Ishikawa (cell line): ENCODE measurements at regions not wholly inside any gene's neighbourhood (a gene's known extent, or its start where the extent isn't known, plus 50 kb on each side); places are given as distances from the start of the nearest gene placed in this dataset.

ENCODE experiments used
- CEBPB ChIP-seq: IDR thresholded peaks from 2 replicates; pipeline ENCODE4 v1.6.1; 2012
- CREB1 ChIP-seq: IDR thresholded peaks from 2 replicates; pipeline ENCODE4 v1.6.1; 2012; ENCODE audit warnings: low read depth
- EGR1 ChIP-seq: IDR thresholded peaks from 2 replicates; pipeline ENCODE4 v1.6.1; 2012
- EP300 ChIP-seq: IDR thresholded peaks from 2 replicates; pipeline ENCODE4 v1.6.1; 2012; ENCODE audit warnings: borderline replicate concordance
- FOXM1 ChIP-seq: IDR thresholded peaks from 2 replicates; pipeline ENCODE4 v1.6.1; 2012; ENCODE audit warnings: low read depth, borderline replicate concordance
- MAX ChIP-seq: IDR thresholded peaks from 2 replicates; pipeline ENCODE4 v1.6.1; 2012
- NFIC ChIP-seq: IDR thresholded peaks from 2 replicates; pipeline ENCODE4 v1.6.1; 2012
- RAD21 ChIP-seq: IDR thresholded peaks from 2 replicates; pipeline ENCODE4 v1.6.1; 2012; ENCODE audit warnings: low read depth
- REST ChIP-seq: IDR thresholded peaks from 2 replicates; pipeline ENCODE4 v1.6.1; 2012; ENCODE audit warnings: low read depth, mild to moderate bottlenecking
- TAF1 ChIP-seq: IDR thresholded peaks from 2 replicates; pipeline ENCODE4 v1.6.1; 2012; ENCODE audit warnings: low read depth, mild to moderate bottlenecking
- TCF12 ChIP-seq: IDR thresholded peaks from 2 replicates; pipeline ENCODE4 v1.6.1; 2012; ENCODE audit warnings: low read depth
- TEAD4 ChIP-seq: IDR thresholded peaks from 2 replicates; pipeline ENCODE4 v1.6.1; 2012
- USF1 ChIP-seq: IDR thresholded peaks from 2 replicates; pipeline ENCODE4 v1.6.1; 2012
- YY1 ChIP-seq: IDR thresholded peaks from 2 replicates; pipeline ENCODE4 v1.6.1; 2012; ENCODE audit warnings: low read depth
- ZBTB7A ChIP-seq: IDR thresholded peaks from 2 replicates; pipeline ENCODE4 v1.6.1; 2012; ENCODE audit warnings: low read depth

GRCh38 chr7:136657482-136657921 is 210.9 kb upstream of the CHRM2 start:
- no peak for TF ChIP-seq TAF1
- no peak for TF ChIP-seq EGR1
- no peak for TF ChIP-seq REST
- TF ChIP-seq MAX: no peak

GRCh38 chr7:136656516-136656915 is 211.9 kb upstream of the CHRM2 start:
- TF ChIP-seq CREB1 (no peak), YY1 (no peak), MAX (no peak), USF1 (no peak), RAD21 (no peak), CEBPB (no peak), FOXM1 (no peak), NFIC (no peak), TAF1 (no peak), TCF12 (no peak), TEAD4 (no peak), EP300 (no peak), EGR1 (no peak)

- no peak for TF ChIP-seq EGR1
- no peak for TF ChIP-seq FOXM1
- TF ChIP-seq ZBTB7A: no peak
Measured at GRCh38 chr7:136655414-136655813, 213.0 kb upstream of the CHRM2 start.

- no peak for TF ChIP-seq CEBPB
Measured at GRCh38 chr7:136654406-136654805, 214.0 kb upstream of the CHRM2 start.

- TF ChIP-seq TCF12: no peak
- no peak for TF ChIP-seq TAF1
- TF ChIP-seq MAX: no peak
- TF ChIP-seq RAD21: no peak
- no peak for TF ChIP-seq REST
- TF ChIP-seq YY1: no peak
- no peak for TF ChIP-seq CREB1
- no peak for TF ChIP-seq USF1
- no peak for TF ChIP-seq ZBTB7A
- no peak for TF ChIP-seq FOXM1
- TF ChIP-seq NFIC: no peak
- TF ChIP-seq TEAD4: no peak
- no peak for TF ChIP-seq EGR1
- no peak for TF ChIP-seq EP300
- TF ChIP-seq CEBPB: no peak
Measured at GRCh38 chr7:136652635-136653370, 215.6 kb upstream of the CHRM2 start.

GRCh38 chr7:136640977-136641376 is 227.5 kb upstream of the CHRM2 start:
- TF ChIP-seq REST: no peak
- no peak for TF ChIP-seq FOXM1
- no peak for TF ChIP-seq USF1
- no peak for TF ChIP-seq EP300
- no peak for TF ChIP-seq ZBTB7A
- TF ChIP-seq TAF1: no peak
- no peak for TF ChIP-seq CEBPB
- TF ChIP-seq NFIC: no peak
- no peak for TF ChIP-seq EGR1
